GM12892 (cell line): ENCODE measurements at regions not wholly inside any gene's neighbourhood (a gene's known extent, or its start where the extent isn't known, plus 50 kb on each side); places are given as distances from the start of the nearest gene placed in this dataset.

Experiments used
- DNase-seq: peaks from one replicate; pipeline ENCODE4 v3.0.0; 2011; ENCODE audit not compliant: insufficient read length
- FAIRE-seq: peaks from 2 replicates; lab custom pipeline; 2011; peaks lifted over from hg19 to GRCh38; lab: Jason Lieb, UNC
- POLR2A ChIP-seq: IDR thresholded peaks from 2 replicates; pipeline ENCODE4 v1.6.1; 2011; ENCODE audit warnings: low read depth, low read length, control low read depth
- POLR2AphosphoS5 ChIP-seq: IDR thresholded peaks from 2 replicates; pipeline ENCODE4 v1.6.1; 2011; ENCODE audit warnings: low read depth, low read length, control low read depth
- TAF1 ChIP-seq: IDR thresholded peaks from 2 replicates; pipeline ENCODE4 v1.6.1; 2011; ENCODE audit warnings: low read depth, mild to moderate bottlenecking, control low read depth, low read length, borderline replicate concordance

- DNase-seq (no peak), FAIRE-seq (no peak)
- no peak for TF ChIP-seq TAF1
- TF ChIP-seq POLR2A = no peak
- no peak for TF ChIP-seq POLR2AphosphoS5
These were observed 143.0 kb upstream of the BMPER start for GRCh38 chr7:33762151-33762910.

DNA sequence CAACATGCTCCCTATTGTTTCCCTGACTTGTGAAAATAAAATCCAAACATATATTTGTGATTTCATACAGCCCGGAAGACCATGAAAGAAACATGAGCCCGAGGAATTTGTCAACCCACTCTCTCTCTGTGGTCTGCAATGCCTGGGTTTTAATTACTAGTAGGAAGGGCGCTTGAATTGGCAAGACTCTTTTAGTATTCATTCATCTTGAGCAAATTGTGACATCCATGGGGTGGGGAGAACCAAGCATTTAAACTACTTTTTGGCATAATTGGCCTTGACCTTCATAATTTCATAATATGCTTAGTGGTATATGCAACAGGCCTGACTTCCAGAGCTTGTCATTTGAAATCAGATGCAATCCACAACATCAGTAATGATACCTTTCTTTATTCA is 142.4 kb upstream of the BMPER start:
- DNase-seq = no peak
- FAIRE-seq = no peak
- TF ChIP-seq TAF1 = no peak
- no peak for TF ChIP-seq POLR2AphosphoS5
- no peak for TF ChIP-seq POLR2A

- no peak for FAIRE-seq
- TF ChIP-seq POLR2AphosphoS5 = no peak
- TF ChIP-seq TAF1 = no peak
- TF ChIP-seq POLR2A = no peak
- no peak for DNase-seq
These were observed 140.4 kb upstream of the BMPER start for GRCh38 chr7:33764752-33765451.

- FAIRE-seq (no peak), DNase-seq (no peak)
- TF ChIP-seq POLR2AphosphoS5 = no peak
- no peak for TF ChIP-seq TAF1
- no peak for TF ChIP-seq POLR2A
These were observed 138.9 kb upstream of the BMPER start for GRCh38 chr7:33766405-33766804.

GRCh38 chr7:33769930-33770329 is 135.4 kb upstream of the BMPER start:
- no peak for TF ChIP-seq POLR2A
- no peak for TF ChIP-seq TAF1
- no peak for TF ChIP-seq POLR2AphosphoS5
- no peak for FAIRE-seq
- DNase-seq = no peak

DNA sequence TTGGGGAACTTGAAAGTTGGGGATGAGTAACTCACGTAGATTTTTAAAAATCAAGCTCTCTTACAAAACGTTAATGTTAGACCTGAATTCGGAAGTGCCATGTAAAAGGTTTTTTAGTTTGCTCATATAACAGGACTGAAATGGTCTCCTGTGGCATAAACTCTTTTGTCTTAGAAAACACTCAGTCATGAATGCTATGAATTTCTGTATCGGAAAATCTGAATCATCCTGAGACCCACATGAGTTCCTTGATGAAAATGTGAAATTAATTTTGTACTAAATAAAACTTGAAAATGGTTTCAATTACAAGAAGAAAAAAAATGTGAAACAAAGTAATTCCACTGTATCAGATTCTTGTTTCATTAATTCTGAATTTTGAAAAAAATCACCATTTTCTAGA is 134.8 kb upstream of the BMPER start:
- FAIRE-seq (no peak), DNase-seq (no peak)
- no peak for TF ChIP-seq POLR2A
- no peak for TF ChIP-seq TAF1

DNA sequence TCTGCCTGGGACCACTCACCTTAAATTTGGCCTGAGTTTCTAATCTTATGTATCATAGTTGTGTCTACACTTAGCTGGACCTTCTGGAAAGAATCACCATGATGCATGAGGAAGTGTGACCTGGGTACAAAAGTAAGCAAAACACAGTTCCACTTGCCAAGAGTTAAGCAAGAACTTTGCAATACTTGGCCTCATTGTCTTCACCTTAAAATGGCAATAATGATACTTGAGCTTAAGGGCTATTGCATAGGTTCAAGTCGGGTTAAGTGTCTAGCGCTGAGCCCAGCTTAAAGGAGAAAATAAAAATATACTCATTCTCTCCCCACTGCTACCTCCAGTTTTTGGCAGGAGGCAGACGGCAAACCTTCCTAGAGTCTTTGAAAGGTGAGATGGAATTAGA is 133.9 kb upstream of the BMPER start:
- TF ChIP-seq TAF1 (no peak), POLR2AphosphoS5 (no peak), POLR2A (no peak)
- no peak for FAIRE-seq
- no peak for DNase-seq

DNA sequence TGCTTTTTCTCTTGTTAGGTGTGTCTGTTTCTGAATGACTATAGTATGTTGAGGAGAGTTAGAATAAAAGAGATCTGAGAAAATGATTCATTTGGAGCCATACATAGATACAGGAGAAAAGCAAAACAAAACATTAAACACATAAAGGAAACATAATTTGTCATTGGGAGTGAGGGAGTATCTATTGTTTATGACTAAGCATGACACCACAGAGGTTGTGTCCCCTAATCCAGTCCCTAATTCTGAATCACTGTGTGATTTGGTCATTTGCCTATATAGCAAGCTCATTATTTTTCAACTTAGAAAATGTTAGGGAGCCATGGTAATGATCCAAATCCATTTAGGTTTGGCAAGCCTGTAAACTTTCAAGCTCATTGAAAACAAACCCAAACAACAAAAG is 132.3 kb upstream of the BMPER start:
- DNase-seq (no peak), FAIRE-seq (no peak)
- TF ChIP-seq POLR2AphosphoS5 = no peak
- TF ChIP-seq POLR2A = no peak

DNA sequence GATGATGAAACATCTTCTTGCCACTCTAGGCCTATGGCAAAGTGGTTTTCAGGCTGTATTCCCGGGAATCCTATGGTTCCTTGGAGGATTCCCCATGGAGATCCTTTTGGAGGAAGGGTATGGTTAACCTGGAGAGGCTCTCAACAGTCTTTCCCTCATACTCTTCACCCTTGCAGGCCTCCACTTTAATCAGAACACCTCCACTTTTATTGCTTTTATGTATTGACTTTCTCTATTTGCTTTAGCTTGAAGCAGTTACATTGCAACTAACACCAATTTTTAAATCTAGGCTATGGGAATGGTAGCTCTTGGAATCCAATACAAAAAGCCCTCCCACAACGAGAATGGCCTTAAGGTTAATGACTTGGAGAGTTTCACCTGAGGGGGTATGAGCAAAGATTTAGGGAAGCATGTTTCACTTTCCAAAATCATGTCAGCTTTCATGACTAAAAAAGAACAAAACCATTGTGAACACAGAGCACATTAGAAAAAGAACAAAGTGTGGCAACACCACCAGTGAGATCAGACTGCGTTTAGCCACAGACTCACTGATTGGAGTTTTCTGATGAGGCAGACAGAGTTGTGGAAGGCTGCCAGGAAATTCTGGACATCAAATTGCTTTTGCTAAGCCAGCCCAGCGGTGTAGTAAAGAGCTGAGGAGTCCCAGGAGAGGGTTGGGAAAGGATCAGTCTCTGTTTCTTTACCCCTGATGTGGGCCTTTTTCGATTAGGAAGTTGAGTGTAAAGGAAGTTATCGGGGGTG is 130.4 kb upstream of the BMPER start:
- DNase-seq (no peak), FAIRE-seq (no peak)
- TF ChIP-seq POLR2A (no peak), TAF1 (no peak), POLR2AphosphoS5 (no peak)

GRCh38 chr7:33775790-33776189 is 129.5 kb upstream of the BMPER start:
- no peak for FAIRE-seq
- DNase-seq = no peak
- TF ChIP-seq POLR2AphosphoS5 (no peak), TAF1 (no peak), POLR2A (no peak)

- FAIRE-seq (no peak), DNase-seq (no peak)
- TF ChIP-seq POLR2AphosphoS5 (no peak), TAF1 (no peak), POLR2A (no peak)
These were observed 128.6 kb upstream of the BMPER start for GRCh38 chr7:33776788-33777187.
